ENCODE measurements at regions not wholly inside any gene's neighbourhood (a gene's known extent, or its start where the extent isn't known, plus 50 kb on each side); places are given as distances from the start of the nearest gene placed in this dataset.

- 85% methylated on average over 2 of the region's 3 CpGs for WGBS (ENCODE audit: insufficient coverage)
- TF ChIP-seq CTCF (IDR thresholded peaks at IDR 0.05) = no peak
- no peak overlapping the region for H3K4me3 ChIP-seq (replicated peaks in 1 of 3; ENCODE audit: low read depth in 2 of 3, low read length in 3 of 3)
- no peak overlapping the region for H2AFZ ChIP-seq (ENCODE audit: insufficient read depth, low read depth, low read length, poor library complexity, severe bottlenecking)
- no peak for DNase-seq
- peaks cover 14% of the 10 kb centered on the region in 2 donors for H3K9me3 ChIP-seq (replicated peaks in 1 of 2; ENCODE audit: control insufficient read depth in 1 of 2, insufficient read depth in 1 of 2, low read length in 2 of 2)
- Mint-ChIP-seq H3K27me3 (ENCODE audit: low read depth in 3 of 3) (peaks cover 0 to 2% (median 0%) of the 10 kb centered on the region in 3 donors), H3K4me1 (no peaks in the 10 kb centered on the region), H3K36me3 (no peaks in the 10 kb centered on the region), H3K4me3 (no peak overlapping the region), H3K9me3 (peaks cover 5 to 19% (median 9%) of the 10 kb centered on the region in 7 donors), H3K27ac (no peak overlapping the region)
- H4K20me1 ChIP-seq (ENCODE audit: insufficient read depth, low read length) = no peaks in the 10 kb centered on the region
- H3K4me1 ChIP-seq (ENCODE audit: control insufficient read depth in 1 of 2, insufficient read depth in 2 of 2, low read length in 2 of 2) = no peaks in the 10 kb centered on the region
- no peak overlapping the region for H3K4me2 ChIP-seq (replicated peaks; ENCODE audit: extremely low read depth, low read length, poor library complexity, severe bottlenecking)
- no peak overlapping the region for H3K9ac ChIP-seq (ENCODE audit: insufficient read depth, low read length, poor library complexity, severe bottlenecking)
- H3K27ac ChIP-seq (ENCODE audit: low read depth in 1 of 2, low read length in 2 of 2) = no peak overlapping the region
- intact Hi-C loops (cut with micrococcal nuclease) = no loop called here
- H3K79me2 ChIP-seq (ENCODE audit: insufficient read depth, low read length) = no peaks in the 10 kb centered on the region
- no peaks in the 10 kb centered on the region for H3K36me3 ChIP-seq (replicated peaks in 1 of 2; ENCODE audit: control insufficient read depth in 1 of 2, insufficient read depth in 2 of 2, low read length in 2 of 2)
- no peaks in the 10 kb centered on the region for H3K27me3 ChIP-seq (ENCODE audit: control insufficient read depth in 2 of 2, insufficient read depth in 2 of 2, low read length in 2 of 2)
Measured at GRCh38 chr2:228401065-228401912, 219.8 kb upstream of the SPHKAP start.

- Histone ChIP-seq H3K36me3 (replicated peaks in 1 of 2; ENCODE audit: control insufficient read depth in 1 of 2, insufficient read depth in 2 of 2, low read length in 2 of 2) (no peaks in the 10 kb centered on the region), H3K9me3 (replicated peaks in 1 of 2; ENCODE audit: control insufficient read depth in 1 of 2, insufficient read depth in 1 of 2, low read length in 2 of 2) (peaks cover 4 to 8% of the 10 kb centered on the region in 2 donors), H2AFZ (ENCODE audit: insufficient read depth, low read depth, low read length, poor library complexity, severe bottlenecking) (no peak overlapping the region), H3K27ac (ENCODE audit: low read depth in 1 of 2, low read length in 2 of 2) (no peak overlapping the region), H3K4me1 (ENCODE audit: control insufficient read depth in 1 of 2, insufficient read depth in 2 of 2, low read length in 2 of 2) (no peaks in the 10 kb centered on the region), H3K9ac (ENCODE audit: insufficient read depth, low read length, poor library complexity, severe bottlenecking) (no peak overlapping the region), H3K79me2 (ENCODE audit: insufficient read depth, low read length) (no peaks in the 10 kb centered on the region), H3K4me3 (replicated peaks in 1 of 3; ENCODE audit: low read depth in 2 of 3, low read length in 3 of 3) (no peak overlapping the region), H3K4me2 (replicated peaks; ENCODE audit: extremely low read depth, low read length, poor library complexity, severe bottlenecking) (no peak overlapping the region), H4K20me1 (ENCODE audit: insufficient read depth, low read length) (no peaks in the 10 kb centered on the region), H3K27me3 (ENCODE audit: control insufficient read depth in 2 of 2, insufficient read depth in 2 of 2, low read length in 2 of 2) (no peaks in the 10 kb centered on the region)
- no peak for DNase-seq
- no peak overlapping the region for H3K27ac Mint-ChIP-seq
- H3K36me3 Mint-ChIP-seq = no peaks in the 10 kb centered on the region
- no peak for TF ChIP-seq CTCF (IDR thresholded peaks at IDR 0.05)
- intact Hi-C loops (cut with micrococcal nuclease) = no loop called here
- no peaks in the 10 kb centered on the region for H3K4me1 Mint-ChIP-seq
- H3K27me3 Mint-ChIP-seq (ENCODE audit: low read depth in 3 of 3) = no peaks in the 10 kb centered on the region
- WGBS (ENCODE audit: insufficient coverage) = no CpG with 5 or more reads among the region's 3 CpGs
- no peak overlapping the region for H3K4me3 Mint-ChIP-seq
- peaks cover 3 to 13% (median 7%) of the 10 kb centered on the region in 7 donors for H3K9me3 Mint-ChIP-seq
Measured at GRCh38 chr2:228387776-228388175, 206.3 kb upstream of the SPHKAP start.

Measured in CD14-positive monocyte (primary cell).